GM19025 (cell line): ENCODE measurements at regions not wholly inside any gene's neighbourhood (a gene's known extent, or its start where the extent isn't known, plus 50 kb on each side); places are given as distances from the start of the nearest gene placed in this dataset.
"Not testable (repeated sequence)": the region's sequence is repeated elsewhere in the genome, so short reads cannot be mapped to it uniquely, and the experiment has no call there.

Experiments
- ATAC-seq: cut with Tn5 transposase; IDR thresholded peaks from one replicate; pipeline ENCODE4 v1.9.1; 2021; ENCODE audit warnings: mild to moderate bottlenecking, low read depth, moderate library complexity; ENCODE audit not compliant: unreplicated experiment

- ATAC-seq: no peak
Observed at GRCh38 chr3:169029674-169030285, 633.7 kb downstream of the MECOM start.

- ATAC-seq: no peak
Observed at GRCh38 chr3:169028716-169029115, 634.8 kb downstream of the MECOM start.

- ATAC-seq: no peak
Observed at GRCh38 chr3:169026543-169027182, 636.8 kb downstream of the MECOM start.

- no peak for ATAC-seq
Observed at GRCh38 chr3:169022457-169022856, 641.1 kb downstream of the MECOM start.

GRCh38 chr3:169020371-169020770, 643.1 kb downstream of the MECOM start:
- ATAC-seq: no peak

- no peak for ATAC-seq
Observed at GRCh38 chr3:169009453-169009852, 654.1 kb downstream of the MECOM start.

GRCh38 chr3:169008776-169009358, 654.6 kb downstream of the MECOM start:
- ATAC-seq: no peak

GRCh38 chr3:169007145-169007544, 656.4 kb downstream of the MECOM start:
- ATAC-seq: no peak

GRCh38 chr3:169006398-169006797, 657.1 kb downstream of the MECOM start:
- not testable (repeated sequence) for ATAC-seq

GRCh38 chr3:169002689-169003088, 660.8 kb downstream of the MECOM start:
- no peak for ATAC-seq

GRCh38 chr3:168998792-168999191, 664.7 kb downstream of the MECOM start:
- no peak for ATAC-seq

- no peak for ATAC-seq
Observed at GRCh38 chr3:168997488-168997887, 666.0 kb downstream of the MECOM start.

- ATAC-seq: no peak
Observed at GRCh38 chr3:168996622-168997021, 666.9 kb downstream of the MECOM start.

- no peak for ATAC-seq
Observed at GRCh38 chr3:168995129-168995528, 668.4 kb downstream of the MECOM start.

- ATAC-seq: no peak
Observed at GRCh38 chr3:168991803-168992202, 671.7 kb downstream of the MECOM start.

GRCh38 chr3:168990621-168991020, 672.9 kb downstream of the MECOM start:
- no peak for ATAC-seq

- ATAC-seq: no peak
Observed at GRCh38 chr3:168990134-168990533, 673.4 kb downstream of the MECOM start.

- ATAC-seq: no peak
Observed at GRCh38 chr3:168989396-168989795, 674.1 kb downstream of the MECOM start.

- no peak for ATAC-seq
Observed at GRCh38 chr3:168988853-168989252, 674.7 kb downstream of the MECOM start.

GRCh38 chr3:168984872-168985271, 678.6 kb downstream of the MECOM start:
- no peak for ATAC-seq

GRCh38 chr3:168983046-168983445, 680.5 kb downstream of the MECOM start:
- no peak for ATAC-seq

GRCh38 chr3:168981396-168981795, 682.1 kb downstream of the MECOM start:
- ATAC-seq: no peak
